Activated CD4-positive, alpha-beta T cell treated with anti-CD3 and anti-CD28 coated beads, Interleukin-2, amount 10 ng/mL, durations not matched to agents 7 days and 5 days (primary cell): ENCODE measurements at regions not wholly inside any gene's neighbourhood (a gene's known extent, or its start where the extent isn't known, plus 50 kb on each side); places are given as distances from the start of the nearest gene placed in this dataset.
"Not testable (repeated sequence)": the region's sequence is repeated elsewhere in the genome, so short reads cannot be mapped to it uniquely, and the experiment has no call there.

Source experiments
- CTCF ChIA-PET: fragments of 350-600 bp; sonication (Branson Sonifier 250); formaldehyde crosslinking; loops from one replicate; lab custom pipeline; 2021; ENCODE audit warnings: antibody characterized with exemption; lab: Charles Lee
- POLR2A ChIA-PET: fragments of 350-600 bp; sonication (Branson Sonifier 250); formaldehyde crosslinking; loops from one replicate; lab custom pipeline; 2021; ENCODE audit warnings: antibody characterized with exemption; lab: Charles Lee
- DNase-seq: peaks from one replicate; pipeline ENCODE4 v3.0.0-alpha.2; 2020
- H3K27ac Mint-ChIP-seq: one replicate; pipeline ENCODE4 v1.8.0; 2021; ENCODE audit warnings: mild to moderate bottlenecking, moderate library complexity, mixed read lengths
- H3K27me3 Mint-ChIP-seq: one replicate; pipeline ENCODE4 v1.8.0; 2021; ENCODE audit warnings: mixed read lengths
- H3K36me3 Mint-ChIP-seq: one replicate; pipeline ENCODE4 v1.8.0; 2021; ENCODE audit warnings: low read depth, mixed read lengths
- H3K4me1 Mint-ChIP-seq: one replicate; pipeline ENCODE4 v1.8.0; 2021; ENCODE audit warnings: mixed read lengths
- H3K4me3 Mint-ChIP-seq: one replicate; pipeline ENCODE4 v1.8.0; 2021; ENCODE audit warnings: mild to moderate bottlenecking, moderate library complexity, mixed read lengths
- H3K9me3 Mint-ChIP-seq: one replicate; pipeline ENCODE4 v1.8.0; 2021; ENCODE audit warnings: mixed read lengths

DNA sequence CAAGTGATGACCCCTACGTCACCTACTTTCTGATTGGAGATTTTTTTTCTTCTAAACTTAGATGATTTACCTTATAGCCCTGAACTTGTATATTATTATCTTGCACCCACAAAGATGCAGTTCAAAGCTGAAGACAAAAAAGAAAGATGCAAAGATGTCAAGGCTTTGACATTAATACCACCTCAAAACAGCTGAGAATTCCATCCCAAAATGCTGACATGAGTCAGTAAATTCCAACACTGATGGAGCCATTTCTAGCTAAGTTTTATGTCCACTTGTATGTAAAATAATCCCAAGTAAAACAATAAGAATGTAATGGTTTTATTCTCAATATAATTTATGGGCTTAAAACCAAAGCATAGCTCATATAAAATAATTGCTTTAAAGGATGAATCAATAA lies 91.5 kb upstream of the CDH9 start:
- no peak for DNase-seq
- Mint-ChIP-seq H3K27ac (no peak overlapping the region), H3K36me3 (no peaks in the 10 kb centered on the region), H3K27me3 (no peaks in the 10 kb centered on the region), H3K9me3 (peaks cover 5% of the 10 kb centered on the region), H3K4me1 (no peaks in the 10 kb centered on the region), H3K4me3 (no peak overlapping the region)
- ChIA-PET CTCF (no interaction called here), POLR2A (no interaction called here)

- no peak for DNase-seq
- Mint-ChIP-seq H3K36me3 (no peaks in the 10 kb centered on the region), H3K27me3 (no peaks in the 10 kb centered on the region), H3K9me3 (peaks cover 2% of the 10 kb centered on the region), H3K4me1 (no peaks in the 10 kb centered on the region), H3K27ac (no peak overlapping the region), H3K4me3 (no peak overlapping the region)
- ChIA-PET POLR2A (no interaction called here), CTCF (no interaction called here)
These were observed 87.5 kb upstream of the CDH9 start for GRCh38 chr5:27125856-27126255.

- no peaks in the 10 kb centered on the region for H3K4me1 Mint-ChIP-seq
- H3K9me3 Mint-ChIP-seq: peaks cover 6% of the 10 kb centered on the region
- no peak for DNase-seq
- no peaks in the 10 kb centered on the region for H3K36me3 Mint-ChIP-seq
- H3K27ac Mint-ChIP-seq: no peak overlapping the region
- POLR2A ChIA-PET: no interaction called here
- no peak overlapping the region for H3K4me3 Mint-ChIP-seq
- H3K27me3 Mint-ChIP-seq: no peaks in the 10 kb centered on the region
- CTCF ChIA-PET: no interaction called here
These were observed 86.2 kb upstream of the CDH9 start for GRCh38 chr5:27124590-27124989.

GRCh38 chr5:27119736-27120321 lies 81.4 kb upstream of the CDH9 start:
- POLR2A ChIA-PET, H3K27ac Mint-ChIP-seq, H3K4me1 Mint-ChIP-seq, DNase-seq, H3K36me3 Mint-ChIP-seq, H3K27me3 Mint-ChIP-seq, H3K4me3 Mint-ChIP-seq, CTCF ChIA-PET: not testable (repeated sequence)
- H3K9me3 Mint-ChIP-seq: peaks cover 23% of the 10 kb centered on the region

GRCh38 chr5:27103486-27103885 lies 65.1 kb upstream of the CDH9 start:
- no peaks in the 10 kb centered on the region for H3K36me3 Mint-ChIP-seq
- peaks cover 2% of the 10 kb centered on the region for H3K9me3 Mint-ChIP-seq
- POLR2A ChIA-PET: no interaction called here

GRCh38 chr5:27095761-27096160 lies 57.4 kb upstream of the CDH9 start:
- DNase-seq, CTCF ChIA-PET, H3K27me3 Mint-ChIP-seq, POLR2A ChIA-PET, H3K4me1 Mint-ChIP-seq, H3K9me3 Mint-ChIP-seq, H3K36me3 Mint-ChIP-seq, H3K27ac Mint-ChIP-seq, H3K4me3 Mint-ChIP-seq: not testable (repeated sequence)

More at GRCh38 chr5:27103486-27103885, 65.1 kb upstream of the CDH9 start:
- CTCF ChIA-PET: no interaction called here
- no peaks in the 10 kb centered on the region for H3K27me3 Mint-ChIP-seq
- H3K27ac Mint-ChIP-seq: no peak overlapping the region
- no peak for DNase-seq
- no peaks in the 10 kb centered on the region for H3K4me1 Mint-ChIP-seq
- H3K4me3 Mint-ChIP-seq: no peak overlapping the region

- ChIA-PET CTCF (no interaction called here), POLR2A (no interaction called here)
- Mint-ChIP-seq H3K36me3 (no peaks in the 10 kb centered on the region), H3K4me3 (no peak overlapping the region), H3K4me1 (no peaks in the 10 kb centered on the region), H3K9me3 (no peaks in the 10 kb centered on the region), H3K27me3 (no peaks in the 10 kb centered on the region), H3K27ac (no peak overlapping the region)
- no peak for DNase-seq
These were observed 54.9 kb upstream of the CDH9 start for GRCh38 chr5:27093279-27093678.

DNA sequence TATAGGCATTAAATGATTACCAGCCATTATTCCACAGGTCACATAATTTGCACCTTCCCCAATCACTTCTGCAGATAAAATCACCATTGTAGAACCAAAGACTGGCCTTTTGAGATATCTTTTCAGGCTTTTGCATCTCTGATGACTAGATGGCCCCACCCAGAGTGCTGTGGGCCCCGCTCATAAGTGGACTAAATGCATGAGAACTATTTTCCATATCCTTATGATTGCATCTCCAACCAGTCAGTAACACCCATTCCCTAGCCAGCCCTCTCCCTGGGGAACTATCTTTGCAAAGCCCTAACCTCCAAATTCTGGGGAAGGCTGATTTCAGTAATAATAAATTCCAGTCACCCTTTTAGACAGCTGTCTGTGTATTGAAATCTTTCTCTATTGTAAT lies 53.5 kb upstream of the CDH9 start:
- no peaks in the 10 kb centered on the region for H3K4me1 Mint-ChIP-seq
- no peak overlapping the region for H3K27ac Mint-ChIP-seq
- H3K36me3 Mint-ChIP-seq: no peaks in the 10 kb centered on the region
- DNase-seq: no peak
- H3K4me3 Mint-ChIP-seq: no peak overlapping the region
- no peaks in the 10 kb centered on the region for H3K27me3 Mint-ChIP-seq
- ChIA-PET CTCF (no interaction called here), POLR2A (no interaction called here)
- H3K9me3 Mint-ChIP-seq: no peaks in the 10 kb centered on the region

- H3K4me1 Mint-ChIP-seq, H3K36me3 Mint-ChIP-seq, CTCF ChIA-PET, DNase-seq, H3K9me3 Mint-ChIP-seq, POLR2A ChIA-PET, H3K27ac Mint-ChIP-seq, H3K4me3 Mint-ChIP-seq, H3K27me3 Mint-ChIP-seq: not testable (repeated sequence)
These were observed 50.4 kb upstream of the CDH9 start for GRCh38 chr5:27088822-27089221.
